ENCODE measurements at regions not wholly inside any gene's neighbourhood (a gene's known extent, or its start where the extent isn't known, plus 50 kb on each side); places are given as distances from the start of the nearest gene placed in this dataset.
A peak's percentile ranks its signal among the peaks of the same experiment; 100 is the strongest.

- no peaks in the 10 kb centered on the region for H3K36me3 ChIP-seq (ENCODE audit: control insufficient read depth, insufficient read depth, low read length, severe bottlenecking)
- H3K4me1 ChIP-seq (ENCODE audit: control insufficient read depth, insufficient read depth, low read length) = peaks cover 6% of the 10 kb centered on the region
- H3K4me3 ChIP-seq (ENCODE audit: low read length) = no peak overlapping the region
- peaks cover 3% of the 10 kb centered on the region for H3K9me3 ChIP-seq (ENCODE audit: control insufficient read depth, low read length)
- H3K9ac ChIP-seq (ENCODE audit: low read length) = no peak overlapping the region
- H3K27me3 ChIP-seq (replicated peaks; ENCODE audit: control insufficient read depth, insufficient read depth, low read length) = no peaks in the 10 kb centered on the region
- DNase-seq (ENCODE audit: low read depth) = no peak
Measured at GRCh38 chr21:29477347-29477746, 178.6 kb downstream of the BACH1 start.

GRCh38 chr21:29477941-29478340 lies 179.2 kb downstream of the BACH1 start:
- DNase-seq (ENCODE audit: low read depth) = peak; percentile 8
- H3K4me1 ChIP-seq (ENCODE audit: control insufficient read depth, insufficient read depth, low read length) = peaks cover 6% of the 10 kb centered on the region
- H3K36me3 ChIP-seq (ENCODE audit: control insufficient read depth, insufficient read depth, low read length, severe bottlenecking) = no peaks in the 10 kb centered on the region
- no peak overlapping the region for H3K9ac ChIP-seq (ENCODE audit: low read length)
- H3K9me3 ChIP-seq (ENCODE audit: control insufficient read depth, low read length) = peaks cover 3% of the 10 kb centered on the region
- no peaks in the 10 kb centered on the region for H3K27me3 ChIP-seq (replicated peaks; ENCODE audit: control insufficient read depth, insufficient read depth, low read length)
- no peak overlapping the region for H3K4me3 ChIP-seq (ENCODE audit: low read length)

DNA sequence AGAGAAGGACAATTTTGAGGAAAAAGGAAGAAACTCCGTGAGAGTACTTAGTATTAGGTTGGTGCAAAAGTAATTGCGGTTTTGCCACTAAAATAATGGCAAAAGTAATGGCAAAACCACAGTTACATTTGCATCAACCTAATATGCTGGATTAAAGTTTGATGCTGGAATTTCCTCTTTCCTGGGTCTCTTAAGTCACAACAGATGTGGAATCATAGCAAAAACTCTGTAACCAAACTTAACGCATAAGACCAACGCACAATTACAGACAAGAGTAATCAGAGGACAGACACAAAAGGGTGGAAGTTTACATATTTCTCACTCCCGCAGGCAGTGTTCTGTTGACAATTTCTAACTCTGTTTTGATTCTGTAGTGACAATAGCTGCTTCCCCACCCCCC lies 182.4 kb downstream of the BACH1 start:
- Histone ChIP-seq H3K4me3 (ENCODE audit: low read length) (no peak overlapping the region), H3K27me3 (replicated peaks; ENCODE audit: control insufficient read depth, insufficient read depth, low read length) (no peaks in the 10 kb centered on the region), H3K9ac (ENCODE audit: low read length) (no peak overlapping the region), H3K9me3 (ENCODE audit: control insufficient read depth, low read length) (no peaks in the 10 kb centered on the region), H3K36me3 (ENCODE audit: control insufficient read depth, insufficient read depth, low read length, severe bottlenecking) (no peaks in the 10 kb centered on the region), H3K4me1 (ENCODE audit: control insufficient read depth, insufficient read depth, low read length) (peaks cover 6% of the 10 kb centered on the region)
- peak; percentile 27 for DNase-seq (ENCODE audit: low read depth)

GRCh38 chr21:29481641-29482040 lies 182.9 kb downstream of the BACH1 start:
- Histone ChIP-seq H3K9ac (ENCODE audit: low read length) (no peak overlapping the region), H3K4me3 (ENCODE audit: low read length) (no peak overlapping the region), H3K4me1 (ENCODE audit: control insufficient read depth, insufficient read depth, low read length) (peaks cover 6% of the 10 kb centered on the region), H3K36me3 (ENCODE audit: control insufficient read depth, insufficient read depth, low read length, severe bottlenecking) (no peaks in the 10 kb centered on the region), H3K27me3 (replicated peaks; ENCODE audit: control insufficient read depth, insufficient read depth, low read length) (no peaks in the 10 kb centered on the region), H3K9me3 (ENCODE audit: control insufficient read depth, low read length) (no peaks in the 10 kb centered on the region)
- peak; percentile 65 for DNase-seq (ENCODE audit: low read depth)

DNA sequence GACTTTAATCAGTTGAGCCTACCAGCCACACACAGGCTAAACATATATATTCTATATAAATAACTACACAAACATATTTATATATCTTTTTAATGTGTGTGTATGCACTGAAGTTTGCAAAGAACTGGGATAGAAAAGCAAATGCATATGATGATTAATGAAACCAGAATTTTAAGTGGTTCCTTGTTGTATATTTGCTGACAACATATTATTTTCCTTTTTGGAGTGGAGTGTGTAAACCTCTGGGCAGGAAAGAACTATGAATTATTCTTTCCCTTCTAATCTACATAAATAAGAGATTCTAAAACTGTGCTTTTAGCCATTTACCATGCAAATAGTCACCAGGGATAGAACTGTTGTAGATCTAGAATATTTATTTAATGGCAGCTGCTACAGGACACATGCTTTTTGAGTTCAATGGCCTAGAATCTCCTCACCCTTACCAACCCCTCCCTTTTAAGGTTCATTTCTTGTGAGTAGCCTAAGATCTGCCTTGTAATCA lies 187.6 kb downstream of the BACH1 start:
- Histone ChIP-seq H3K36me3 (ENCODE audit: control insufficient read depth, insufficient read depth, low read length, severe bottlenecking) (no peaks in the 10 kb centered on the region), H3K4me1 (ENCODE audit: control insufficient read depth, insufficient read depth, low read length) (peaks cover 6% of the 10 kb centered on the region), H3K9ac (ENCODE audit: low read length) (no peak overlapping the region), H3K9me3 (ENCODE audit: control insufficient read depth, low read length) (no peaks in the 10 kb centered on the region), H3K27me3 (replicated peaks; ENCODE audit: control insufficient read depth, insufficient read depth, low read length) (no peaks in the 10 kb centered on the region), H3K4me3 (ENCODE audit: low read length) (no peak overlapping the region)
- DNase-seq (ENCODE audit: low read depth) = no peak
